HUES6 (cell line): ENCODE measurements at regions not wholly inside any gene's neighbourhood (a gene's known extent, or its start where the extent isn't known, plus 50 kb on each side); places are given as distances from the start of the nearest gene placed in this dataset.
"Not testable (repeated sequence)": the region's sequence is repeated elsewhere in the genome, so short reads cannot be mapped to it uniquely, and the experiment has no call there.

Experiments
- H3K27ac ChIP-seq: 2 replicates; pipeline ENCODE4 v1.7.0; 2013; ENCODE audit warnings: low read depth, mild to moderate bottlenecking, low read length, inconsistent platforms
- H3K27me3 ChIP-seq: 2 replicates; pipeline ENCODE4 v1.6.1; 2013; ENCODE audit warnings: low read length; ENCODE audit not compliant: control insufficient read depth, insufficient read depth
- H3K36me3 ChIP-seq: 2 replicates; pipeline ENCODE4 v1.6.1; 2013; ENCODE audit warnings: low read length; ENCODE audit not compliant: control insufficient read depth, insufficient read depth
- H3K4me1 ChIP-seq: 2 replicates; pipeline ENCODE4 v1.6.1; 2013; ENCODE audit warnings: low read length; ENCODE audit not compliant: control insufficient read depth, insufficient read depth
- H3K4me3 ChIP-seq: 2 replicates; pipeline ENCODE4 v1.5.1; 2013; ENCODE audit warnings: low read depth, low read length
- H3K9ac ChIP-seq: one replicate; pipeline ENCODE4 v1.6.1; 2013; ENCODE audit warnings: mild to moderate bottlenecking, low read length
- H3K9me3 ChIP-seq: 2 replicates; pipeline ENCODE4 v1.6.1; 2013; ENCODE audit warnings: low read depth, low read length; ENCODE audit not compliant: control insufficient read depth, insufficient read depth

- Histone ChIP-seq H3K27ac (no peak overlapping the region), H3K4me3 (no peak overlapping the region)
Measured at GRCh38 chr11:43138621-43139140, 173.1 kb upstream of the API5 start.

GRCh38 chr11:43145653-43146052 is 166.1 kb upstream of the API5 start:
- Histone ChIP-seq H3K4me1 (no peaks in the 10 kb centered on the region), H3K4me3 (no peak overlapping the region), H3K27me3 (no peaks in the 10 kb centered on the region), H3K36me3 (no peaks in the 10 kb centered on the region), H3K27ac (no peak overlapping the region), H3K9me3 (no peaks in the 10 kb centered on the region), H3K9ac (no peak overlapping the region)

More at GRCh38 chr11:43138621-43139140, 173.1 kb upstream of the API5 start:
- H3K36me3 ChIP-seq, result no peaks in the 10 kb centered on the region
- H3K4me1 ChIP-seq, result no peaks in the 10 kb centered on the region
- H3K9ac ChIP-seq, result no peak overlapping the region
- H3K9me3 ChIP-seq, result peaks cover 6% of the 10 kb centered on the region; the same call in 1 of the 2 replicates
- no peaks in the 10 kb centered on the region for H3K27me3 ChIP-seq

- Histone ChIP-seq H3K27ac (no peak overlapping the region), H3K4me3 (no peak overlapping the region), H3K9ac (no peak overlapping the region), H3K36me3 (no peaks in the 10 kb centered on the region), H3K4me1 (no peaks in the 10 kb centered on the region), H3K9me3 (no peaks in the 10 kb centered on the region), H3K27me3 (no peaks in the 10 kb centered on the region; the same call in 1 of the 2 replicates)
Measured at GRCh38 chr11:43150697-43151096, 161.1 kb upstream of the API5 start.

GRCh38 chr11:43164831-43165230 is 147.0 kb upstream of the API5 start:
- Histone ChIP-seq H3K27ac (no peak overlapping the region), H3K9me3 (peaks cover 7% of the 10 kb centered on the region), H3K36me3 (no peaks in the 10 kb centered on the region), H3K9ac (no peak overlapping the region), H3K4me1 (no peaks in the 10 kb centered on the region), H3K27me3 (no peaks in the 10 kb centered on the region), H3K4me3 (no peak overlapping the region)

- H3K4me3 ChIP-seq, H3K36me3 ChIP-seq, H3K9me3 ChIP-seq, H3K27me3 ChIP-seq, H3K9ac ChIP-seq, H3K4me1 ChIP-seq, H3K27ac ChIP-seq: not testable (repeated sequence)
Measured at GRCh38 chr11:43165393-43165792, 146.4 kb upstream of the API5 start.

GRCh38 chr11:43168241-43168640 is 143.6 kb upstream of the API5 start:
- H3K9ac ChIP-seq, H3K27ac ChIP-seq, H3K27me3 ChIP-seq, H3K4me3 ChIP-seq, H3K9me3 ChIP-seq, H3K36me3 ChIP-seq, H3K4me1 ChIP-seq: not testable (repeated sequence)

GRCh38 chr11:43172477-43172876 is 139.3 kb upstream of the API5 start:
- Histone ChIP-seq H3K27ac (no peak overlapping the region), H3K27me3 (no peaks in the 10 kb centered on the region), H3K9ac (no peak overlapping the region), H3K36me3 (no peaks in the 10 kb centered on the region), H3K4me3 (no peak overlapping the region), H3K4me1 (no peaks in the 10 kb centered on the region; the same call in 1 of the 2 replicates), H3K9me3 (0 out of 2 replicates have a peak, but pooled peaks cover 3% of the 10 kb centered on the region)

GRCh38 chr11:43177975-43178374 is 133.8 kb upstream of the API5 start:
- Histone ChIP-seq H3K4me1 (no peaks in the 10 kb centered on the region; the same call in 1 of the 2 replicates), H3K9ac (no peak overlapping the region), H3K9me3 (no peaks in the 10 kb centered on the region), H3K27ac (no peak overlapping the region), H3K27me3 (no peaks in the 10 kb centered on the region), H3K4me3 (no peak overlapping the region), H3K36me3 (no peaks in the 10 kb centered on the region)

- not testable (repeated sequence) for H3K27me3 ChIP-seq
Measured at GRCh38 chr11:43194459-43194858, 117.3 kb upstream of the API5 start.

GRCh38 chr11:43197379-43197778 is 114.4 kb upstream of the API5 start:
- Histone ChIP-seq H3K27me3 (no peaks in the 10 kb centered on the region), H3K9me3 (no peaks in the 10 kb centered on the region), H3K27ac (no peak overlapping the region), H3K4me3 (no peak overlapping the region), H3K4me1 (no peaks in the 10 kb centered on the region), H3K9ac (no peak overlapping the region), H3K36me3 (no peaks in the 10 kb centered on the region)

More at GRCh38 chr11:43194459-43194858, 117.3 kb upstream of the API5 start:
- not testable (repeated sequence) for H3K36me3 ChIP-seq, H3K9ac ChIP-seq, H3K27ac ChIP-seq, H3K4me3 ChIP-seq, H3K9me3 ChIP-seq, H3K4me1 ChIP-seq

GRCh38 chr11:43200031-43200430 is 111.8 kb upstream of the API5 start:
- no peak overlapping the region for H3K4me3 ChIP-seq
- H3K27ac ChIP-seq, result no peak overlapping the region
- H3K9ac ChIP-seq, result no peak overlapping the region
- H3K4me1 ChIP-seq, result no peaks in the 10 kb centered on the region
- no peaks in the 10 kb centered on the region for H3K9me3 ChIP-seq
- H3K36me3 ChIP-seq, result no peaks in the 10 kb centered on the region
- no peaks in the 10 kb centered on the region for H3K27me3 ChIP-seq

- Histone ChIP-seq H3K9ac (peak overlapping the region; percentile 38), H3K4me3 (peak overlapping the region; percentile 44), H3K27ac (no peak overlapping the region; the same call in 1 of the 2 replicates), H3K4me1 (peaks cover 13% of the 10 kb centered on the region), H3K27me3 (no peaks in the 10 kb centered on the region), H3K36me3 (no peaks in the 10 kb centered on the region), H3K9me3 (no peaks in the 10 kb centered on the region)
Measured at GRCh38 chr11:43212279-43212678, 99.5 kb upstream of the API5 start.
